ENCODE measurements at regions not wholly inside any gene's neighbourhood (a gene's known extent, or its start where the extent isn't known, plus 50 kb on each side); places are given as distances from the start of the nearest gene placed in this dataset.

GRCh38 chr6:153503810-153504209 lies 372.7 kb upstream of the RGS17 start:
- no peak overlapping the region for H3K4me3 ChIP-seq (ENCODE audit: low read length)
- no peak for DNase-seq (ENCODE audit: low read depth)
- no peak for TF ChIP-seq CTCF (conservative IDR thresholded peaks at IDR 0.05; ENCODE audit: low read length)

GRCh38 chr6:153493501-153493900 lies 362.4 kb upstream of the RGS17 start:
- no peak for TF ChIP-seq CTCF (conservative IDR thresholded peaks at IDR 0.05; ENCODE audit: low read length)
- DNase-seq (ENCODE audit: low read depth): no peak
- no peak overlapping the region for H3K4me3 ChIP-seq (ENCODE audit: low read length)

- DNase-seq (ENCODE audit: low read depth): no peak
- TF ChIP-seq CTCF (conservative IDR thresholded peaks at IDR 0.05; ENCODE audit: low read length): no peak
- H3K4me3 ChIP-seq (ENCODE audit: low read length): no peak overlapping the region
These were observed 358.4 kb upstream of the RGS17 start for GRCh38 chr6:153489479-153489878.

- no peak for TF ChIP-seq CTCF (conservative IDR thresholded peaks at IDR 0.05; ENCODE audit: low read length)
- DNase-seq (ENCODE audit: low read depth): no peak
- H3K4me3 ChIP-seq (ENCODE audit: low read length): no peak overlapping the region
These were observed 357.2 kb upstream of the RGS17 start for GRCh38 chr6:153488267-153488666.

GRCh38 chr6:153485072-153485471 lies 354.0 kb upstream of the RGS17 start:
- DNase-seq (ENCODE audit: low read depth): no peak
- TF ChIP-seq CTCF (conservative IDR thresholded peaks at IDR 0.05; ENCODE audit: low read length): no peak
- no peak overlapping the region for H3K4me3 ChIP-seq (ENCODE audit: low read length)

GRCh38 chr6:153484056-153484455 lies 353.0 kb upstream of the RGS17 start:
- no peak for TF ChIP-seq CTCF (conservative IDR thresholded peaks at IDR 0.05; ENCODE audit: low read length)
- no peak for DNase-seq (ENCODE audit: low read depth)
- no peak overlapping the region for H3K4me3 ChIP-seq (ENCODE audit: low read length)

GRCh38 chr6:153476243-153476642 lies 345.2 kb upstream of the RGS17 start:
- no peak overlapping the region for H3K4me3 ChIP-seq (ENCODE audit: low read length)
- no peak for TF ChIP-seq CTCF (conservative IDR thresholded peaks at IDR 0.05; ENCODE audit: low read length)
- DNase-seq (ENCODE audit: low read depth): no peak

Measured in AG10803 (cell line).